ENCODE measurements at regions not wholly inside any gene's neighbourhood (a gene's known extent, or its start where the extent isn't known, plus 50 kb on each side); places are given as distances from the start of the nearest gene placed in this dataset.

- TF ChIP-seq JUND (IDR thresholded peaks at IDR 0.05) (no peak), REST (IDR thresholded peaks at IDR 0.05) (no peak), YY1 (IDR thresholded peaks at IDR 0.05) (no peak), HNF4G (IDR thresholded peaks at IDR 0.05) (no peak), HNF4A (conservative IDR thresholded peaks at IDR 0.05) (no peak), FOXA2 (IDR thresholded peaks at IDR 0.05) (no peak), GABPA (IDR thresholded peaks at IDR 0.05 in 1 of 2, conservative IDR thresholded peaks at IDR 0.05 in 1 of 2) (no peak), RAD21 (IDR thresholded peaks at IDR 0.05) (no peak), ATF3 (IDR thresholded peaks at IDR 0.05) (no peak)
- no peak for DNase-seq (ENCODE audit: low spot score)
- Histone ChIP-seq H3K9me3 (ENCODE audit: control insufficient read depth in 4 of 4, low read length in 3 of 4) (no peaks in the 10 kb centered on the region), H3K27ac (ENCODE audit: low read depth in 1 of 2, low read length in 2 of 2) (no peak overlapping the region), H3K4me1 (ENCODE audit: control insufficient read depth in 4 of 4, insufficient read depth in 4 of 4, low read length in 3 of 4) (no peaks in the 10 kb centered on the region), H3K36me3 (ENCODE audit: control insufficient read depth in 4 of 4, insufficient read depth in 3 of 4, low read depth in 1 of 4, low read length in 3 of 4) (no peaks in the 10 kb centered on the region), H3K4me3 (ENCODE audit: low read depth in 1 of 3, low read length in 3 of 3) (no peak overlapping the region), H3K27me3 (ENCODE audit: control insufficient read depth in 4 of 4, insufficient read depth in 4 of 4, low read length in 3 of 4) (no peaks in the 10 kb centered on the region), H3K9ac (ENCODE audit: low read depth in 1 of 2, low read length in 2 of 2) (no peak overlapping the region)
- 88% methylated on average over 1 of the region's 1 CpG for WGBS
Observed at GRCh38 chr1:80994038-80994437, 806.7 kb upstream of the ADGRL2 start.

- 82% methylated on average over 4 of the region's 4 CpGs for WGBS
- TF ChIP-seq TAF1 (conservative IDR thresholded peaks at IDR 0.05) (no peak), FOXA1 (IDR thresholded peaks at IDR 0.05) (no peak), ZBTB33 (IDR thresholded peaks at IDR 0.05) (no peak)
Observed at GRCh38 chr1:80993154-80993980, 807.4 kb upstream of the ADGRL2 start.

GRCh38 chr1:80989455-80989854 is 811.3 kb upstream of the ADGRL2 start:
- 77% methylated on average over 2 of the region's 2 CpGs for WGBS
- Histone ChIP-seq H3K4me1 (ENCODE audit: control insufficient read depth in 4 of 4, insufficient read depth in 4 of 4, low read length in 3 of 4) (no peaks in the 10 kb centered on the region), H3K4me3 (ENCODE audit: low read depth in 1 of 3, low read length in 3 of 3) (no peak overlapping the region), H3K9ac (ENCODE audit: low read depth in 1 of 2, low read length in 2 of 2) (no peak overlapping the region), H3K36me3 (ENCODE audit: control insufficient read depth in 4 of 4, insufficient read depth in 3 of 4, low read depth in 1 of 4, low read length in 3 of 4) (no peaks in the 10 kb centered on the region), H3K9me3 (ENCODE audit: control insufficient read depth in 4 of 4, low read length in 3 of 4) (no peaks in the 10 kb centered on the region), H3K27ac (ENCODE audit: low read depth in 1 of 2, low read length in 2 of 2) (no peak overlapping the region), H3K27me3 (ENCODE audit: control insufficient read depth in 4 of 4, insufficient read depth in 4 of 4, low read length in 3 of 4) (no peaks in the 10 kb centered on the region)
- no peak for DNase-seq (ENCODE audit: low spot score)
- no peak for TF ChIP-seq TAF1 (conservative IDR thresholded peaks at IDR 0.05)
- TF ChIP-seq REST (IDR thresholded peaks at IDR 0.05): no peak
- TF ChIP-seq CTCF (IDR thresholded peaks at IDR 0.05; ENCODE audit: low read depth, low read length, missing input control): no peak
- TF ChIP-seq FOXA1 (IDR thresholded peaks at IDR 0.05): no peak
- TF ChIP-seq MAX (IDR thresholded peaks at IDR 0.05): no peak
- no peak for TF ChIP-seq FOXA2 (IDR thresholded peaks at IDR 0.05)
- TF ChIP-seq ATF3 (IDR thresholded peaks at IDR 0.05): no peak
- TF ChIP-seq RAD21 (IDR thresholded peaks at IDR 0.05): no peak

More at GRCh38 chr1:80993154-80993980, 807.4 kb upstream of the ADGRL2 start:
- no peak overlapping the region for H3K27ac ChIP-seq (ENCODE audit: low read depth in 1 of 2, low read length in 2 of 2)
- no peaks in the 10 kb centered on the region for H3K27me3 ChIP-seq (ENCODE audit: control insufficient read depth in 4 of 4, insufficient read depth in 4 of 4, low read length in 3 of 4)
- H3K4me1 ChIP-seq (ENCODE audit: control insufficient read depth in 4 of 4, insufficient read depth in 4 of 4, low read length in 3 of 4): no peaks in the 10 kb centered on the region
- no peak overlapping the region for H3K9ac ChIP-seq (ENCODE audit: low read depth in 1 of 2, low read length in 2 of 2)
- H3K36me3 ChIP-seq (ENCODE audit: control insufficient read depth in 4 of 4, insufficient read depth in 3 of 4, low read depth in 1 of 4, low read length in 3 of 4): no peaks in the 10 kb centered on the region
- DNase-seq (ENCODE audit: low spot score): no peak
- no peak overlapping the region for H3K4me3 ChIP-seq (ENCODE audit: low read depth in 1 of 3, low read length in 3 of 3)
- H3K9me3 ChIP-seq (ENCODE audit: control insufficient read depth in 4 of 4, low read length in 3 of 4): no peaks in the 10 kb centered on the region

All from liver (tissue), 8 donors.